GM19395 (cell line): ENCODE measurements at regions not wholly inside any gene's neighbourhood (a gene's known extent, or its start where the extent isn't known, plus 50 kb on each side); places are given as distances from the start of the nearest gene placed in this dataset.
"Not testable (repeated sequence)": the region's sequence is repeated elsewhere in the genome, so short reads cannot be mapped to it uniquely, and the experiment has no call there.

Source experiments
- ATAC-seq: cut with Tn5 transposase; IDR thresholded peaks from one replicate; pipeline ENCODE4 v1.9.1; 2021; ENCODE audit warnings: mild to moderate bottlenecking, moderate library complexity; ENCODE audit not compliant: unreplicated experiment

DNA sequence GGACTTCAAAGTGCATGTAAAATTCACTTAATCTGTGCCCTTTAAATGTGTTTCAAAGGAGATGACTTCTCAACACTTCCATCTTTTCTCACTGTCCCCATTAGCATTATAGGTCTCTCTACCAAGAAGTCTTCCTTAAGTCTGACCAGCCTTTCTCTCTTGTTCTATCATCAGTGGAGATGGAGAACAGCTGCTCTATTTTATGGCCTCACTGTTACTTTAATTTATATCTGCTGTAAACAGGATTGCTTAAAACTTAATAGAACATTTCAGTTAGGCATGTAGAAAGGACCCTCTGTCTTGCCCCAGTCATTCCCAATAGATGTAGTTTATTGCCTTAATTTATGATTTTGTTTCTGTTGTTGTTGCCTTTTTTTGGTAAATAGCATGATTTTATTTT is 86.0 kb upstream of the CDC42EP3 start:
- not testable (repeated sequence) for ATAC-seq

GRCh38 chr2:37758141-37758601 is 86.7 kb upstream of the CDC42EP3 start:
- ATAC-seq: not testable (repeated sequence)

GRCh38 chr2:37759989-37760388 is 88.5 kb upstream of the CDC42EP3 start:
- not testable (repeated sequence) for ATAC-seq

DNA sequence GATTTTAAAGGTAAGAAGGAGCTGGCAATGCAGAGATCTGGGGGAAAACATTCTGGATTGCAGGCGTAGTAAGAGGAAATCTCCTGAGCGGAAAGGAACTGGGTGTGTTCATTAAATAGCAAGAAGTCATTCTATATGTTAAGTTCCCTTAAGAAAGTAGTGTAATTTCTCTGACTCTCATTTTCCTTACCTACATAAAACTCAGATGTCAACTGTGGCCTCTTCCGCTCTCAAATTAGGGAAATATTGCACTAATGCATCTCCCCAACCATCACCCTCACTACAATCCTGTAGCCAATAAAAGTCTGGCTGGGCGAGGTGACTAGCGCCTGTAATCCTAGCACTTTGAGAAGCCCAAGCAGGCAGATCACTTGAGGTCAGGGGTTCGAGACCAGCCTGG is 89.0 kb upstream of the CDC42EP3 start:
- no peak for ATAC-seq

- not testable (repeated sequence) for ATAC-seq
These were observed 90.8 kb upstream of the CDC42EP3 start for GRCh38 chr2:37762281-37762680.

DNA sequence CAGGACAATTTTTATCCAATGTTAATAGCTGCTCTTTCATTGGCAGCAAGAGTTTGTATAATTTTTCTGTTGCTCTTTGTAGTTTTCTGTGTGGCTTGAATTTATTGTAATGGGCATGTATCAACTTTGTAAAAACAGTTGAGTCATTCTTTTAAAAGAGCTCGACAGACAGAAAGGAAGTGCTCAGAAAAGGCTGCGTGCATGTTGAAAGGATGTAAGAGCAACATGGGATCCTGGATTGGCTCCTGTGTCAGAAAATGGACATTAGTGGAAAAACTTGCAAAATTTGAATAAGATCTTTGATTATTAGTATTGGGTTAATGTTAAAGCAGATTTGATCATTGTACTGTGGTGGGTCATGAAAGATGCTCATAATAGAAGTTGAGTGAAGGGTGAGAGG is 93.3 kb upstream of the CDC42EP3 start:
- no peak for ATAC-seq

DNA sequence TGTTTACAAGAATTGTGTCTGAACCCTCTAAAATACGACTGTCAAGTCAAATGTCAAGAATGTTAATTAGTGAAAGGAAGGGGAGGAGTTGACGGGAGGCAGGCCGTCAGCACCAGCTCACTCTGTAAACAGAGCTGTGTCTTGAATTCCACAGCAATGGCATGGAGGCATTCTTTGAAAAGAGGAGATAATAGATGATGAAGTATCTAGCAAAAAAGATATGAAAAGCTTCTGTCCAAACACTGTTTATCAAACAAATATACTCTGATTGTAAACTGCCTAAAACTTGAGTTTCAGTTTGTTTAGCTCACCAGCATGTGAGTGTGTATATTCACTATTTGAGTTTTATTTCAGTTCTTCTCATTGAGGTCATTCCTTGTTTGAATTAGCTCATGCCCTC is 94.7 kb upstream of the CDC42EP3 start:
- ATAC-seq: no peak

DNA sequence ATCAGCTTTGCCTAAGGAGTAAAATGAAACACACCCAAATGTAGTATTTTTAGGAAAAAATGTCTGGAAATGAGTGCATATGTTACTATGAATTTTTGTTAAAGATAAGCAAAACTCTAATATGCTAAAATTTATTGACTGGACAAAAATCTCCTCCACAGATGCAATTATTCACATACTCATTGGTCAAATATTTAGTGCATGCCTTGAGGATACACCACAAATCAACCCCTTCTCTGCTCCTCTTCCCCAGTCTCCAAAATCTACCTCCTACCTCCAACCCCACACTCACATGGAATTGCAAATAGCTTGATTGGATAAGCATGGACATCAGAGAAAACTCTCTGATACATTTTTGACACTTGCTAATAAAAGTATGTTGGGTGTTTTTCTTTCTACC is 95.6 kb upstream of the CDC42EP3 start:
- ATAC-seq: no peak

GRCh38 chr2:37767959-37768925 is 96.8 kb upstream of the CDC42EP3 start:
- no peak for ATAC-seq

- ATAC-seq: no peak
These were observed 98.1 kb upstream of the CDC42EP3 start for GRCh38 chr2:37769551-37769950.

DNA sequence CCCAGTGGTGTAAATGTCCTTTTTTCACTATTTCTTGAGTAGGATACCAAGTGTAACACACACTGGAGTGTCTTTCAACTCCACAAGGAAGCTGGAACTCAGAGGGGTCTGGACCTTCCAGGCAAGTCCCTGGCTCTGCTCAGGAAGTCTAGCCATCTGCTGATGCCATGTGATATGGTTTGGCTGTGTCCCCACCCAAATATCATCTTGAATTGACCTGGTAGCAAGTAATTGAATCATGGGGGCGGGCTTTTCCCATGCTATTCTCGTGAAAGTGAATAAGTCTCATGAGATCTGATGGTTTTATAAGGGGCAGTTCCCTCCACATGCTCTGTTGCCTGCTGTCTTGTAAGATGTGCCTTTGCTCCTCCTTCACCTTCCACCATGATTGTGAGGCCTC is 99.4 kb upstream of the CDC42EP3 start:
- no peak for ATAC-seq

GRCh38 chr2:37771600-37772088 is 100.2 kb upstream of the CDC42EP3 start:
- no peak for ATAC-seq

- no peak for ATAC-seq
These were observed 102.1 kb upstream of the CDC42EP3 start for GRCh38 chr2:37773371-37774130.

- ATAC-seq: not testable (repeated sequence)
These were observed 102.9 kb upstream of the CDC42EP3 start for GRCh38 chr2:37774171-37774944.

DNA sequence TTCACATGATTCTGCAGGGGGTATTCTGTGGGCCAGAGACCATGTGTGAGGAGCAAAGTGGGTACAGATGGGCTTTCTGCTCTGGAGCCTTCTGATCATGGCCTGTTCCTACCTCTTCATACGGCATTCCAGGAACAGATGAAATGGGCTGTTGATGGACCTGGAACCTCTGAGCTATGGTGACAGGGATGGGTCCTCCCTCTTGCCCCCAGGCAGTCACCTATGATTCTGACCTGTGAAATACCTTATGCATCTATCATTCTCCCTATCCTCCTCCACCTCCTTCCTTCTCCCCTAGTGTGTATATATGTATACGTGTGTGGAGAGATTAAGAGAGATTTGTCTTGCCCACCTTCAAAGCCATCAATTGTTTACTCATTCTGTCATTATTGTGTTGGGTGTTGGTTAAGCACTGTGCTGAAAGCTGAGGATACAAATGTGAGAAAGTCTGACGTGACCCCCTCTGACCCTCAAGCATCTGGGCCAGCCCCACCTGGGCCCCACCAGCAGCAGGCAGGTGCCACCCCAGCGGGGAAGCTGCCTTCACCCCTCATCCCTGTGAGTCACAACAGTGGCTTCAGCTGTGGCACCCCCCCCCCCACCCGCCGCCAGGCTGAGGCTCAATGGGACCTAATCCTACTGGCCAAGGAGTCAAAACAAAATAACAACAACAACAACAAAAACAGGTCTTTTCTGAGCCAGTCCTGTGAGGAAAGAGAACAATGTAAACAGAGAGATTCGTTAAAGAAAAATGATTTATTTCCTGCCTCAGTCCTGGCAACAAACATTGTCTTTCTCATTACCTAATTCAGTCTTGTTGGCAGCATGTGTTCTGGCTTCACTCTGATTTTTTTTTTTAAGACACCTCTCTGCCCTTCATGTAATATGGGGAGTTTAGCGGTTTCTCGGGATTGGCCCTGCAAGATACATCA is 103.8 kb upstream of the CDC42EP3 start:
- no peak for ATAC-seq

DNA sequence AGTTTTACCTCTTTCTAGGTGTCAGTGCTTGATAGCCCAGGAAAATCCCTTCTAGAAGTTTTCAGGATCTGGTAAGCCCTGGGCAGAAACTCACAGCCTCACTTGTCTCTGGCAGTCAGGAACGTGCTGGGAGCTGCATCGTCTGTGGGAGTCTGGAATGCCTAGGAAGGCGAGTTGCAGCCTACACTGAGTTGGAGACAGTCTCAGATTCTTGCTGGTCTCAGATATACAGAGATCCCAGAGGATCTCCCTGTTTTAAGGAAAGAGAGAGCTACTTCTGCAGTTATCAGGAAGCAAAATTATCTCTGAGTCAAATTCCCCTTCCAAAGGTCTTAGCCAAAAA is 104.4 kb upstream of the CDC42EP3 start:
- no peak for ATAC-seq

DNA sequence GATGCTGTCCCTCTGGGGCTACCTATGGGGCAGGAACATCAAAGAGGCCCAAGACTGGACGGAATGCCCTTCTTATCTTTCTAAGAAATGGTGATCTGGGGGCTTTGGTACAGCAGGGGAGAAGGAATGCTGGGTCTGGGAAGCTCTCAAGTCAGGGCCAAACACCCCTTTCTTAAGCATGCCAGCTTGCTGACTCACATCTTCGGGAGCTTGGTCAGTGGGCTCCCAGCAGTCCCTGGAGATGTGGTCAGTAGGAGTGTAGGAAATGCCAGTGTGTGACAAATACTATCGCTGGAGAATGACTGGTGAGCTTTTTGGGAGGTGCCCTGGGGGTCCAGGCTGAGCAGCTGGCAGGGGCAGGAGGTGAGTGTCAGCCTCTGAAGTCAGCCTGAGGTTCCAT is 105.0 kb upstream of the CDC42EP3 start:
- no peak for ATAC-seq

DNA sequence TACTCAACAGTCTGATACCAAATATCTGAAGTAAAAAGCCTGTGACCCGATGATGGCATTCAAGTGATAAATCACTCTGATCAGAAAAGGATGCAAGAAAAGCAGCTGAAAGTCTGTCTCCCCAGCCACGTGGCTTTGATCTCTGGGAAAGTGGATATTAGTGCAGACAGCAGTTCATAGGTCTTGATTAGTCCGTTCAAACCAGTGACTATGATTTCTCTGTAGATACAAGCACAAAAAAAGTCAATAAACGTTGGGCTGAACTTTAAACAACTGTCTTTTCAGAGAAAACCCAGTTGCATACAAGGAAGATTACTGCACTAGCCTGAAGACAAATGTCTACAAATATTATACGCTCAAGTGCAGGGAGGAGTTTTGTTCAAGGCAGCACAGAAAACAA is 107.7 kb upstream of the CDC42EP3 start:
- ATAC-seq: no peak

- no peak for ATAC-seq
These were observed 108.4 kb upstream of the CDC42EP3 start for GRCh38 chr2:37779611-37780386.
